Femur (tissue), 1 donor: ENCODE measurements at regions not wholly inside any gene's neighbourhood (a gene's known extent, or its start where the extent isn't known, plus 50 kb on each side); places are given as distances from the start of the nearest gene placed in this dataset.
"Not testable (repeated sequence)": the region's sequence is repeated elsewhere in the genome, so short reads cannot be mapped to it uniquely, and the experiment has no call there.

Source experiments
- DNase-seq: peaks from one replicate; pipeline ENCODE4 v3.0.0-alpha.2; 2017

- no peak for DNase-seq
Observed at GRCh38 chr7:119647286-119647685, 625.7 kb upstream of the KCND2 start.

- not testable (repeated sequence) for DNase-seq
Observed at GRCh38 chr7:119648752-119649151, 624.2 kb upstream of the KCND2 start.

DNA sequence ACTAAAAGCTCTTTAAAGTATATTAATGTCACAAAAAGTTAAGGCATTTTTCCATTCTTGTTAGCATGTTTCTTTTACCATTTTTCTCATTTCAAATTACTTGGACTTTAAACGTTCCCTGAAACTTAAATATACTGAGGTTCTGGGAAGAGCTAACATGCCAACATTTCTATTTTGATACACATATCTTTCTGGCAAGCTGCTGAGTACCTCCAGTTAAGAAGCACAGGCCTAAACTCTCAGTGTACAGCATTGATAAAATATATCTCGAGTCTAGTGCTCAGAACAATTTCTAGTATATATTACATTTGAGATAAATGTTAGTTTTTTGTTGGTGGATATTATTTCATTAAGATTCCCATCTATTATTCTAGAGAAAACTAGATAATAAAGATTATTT, 612.9 kb upstream of the KCND2 start:
- no peak for DNase-seq

DNA sequence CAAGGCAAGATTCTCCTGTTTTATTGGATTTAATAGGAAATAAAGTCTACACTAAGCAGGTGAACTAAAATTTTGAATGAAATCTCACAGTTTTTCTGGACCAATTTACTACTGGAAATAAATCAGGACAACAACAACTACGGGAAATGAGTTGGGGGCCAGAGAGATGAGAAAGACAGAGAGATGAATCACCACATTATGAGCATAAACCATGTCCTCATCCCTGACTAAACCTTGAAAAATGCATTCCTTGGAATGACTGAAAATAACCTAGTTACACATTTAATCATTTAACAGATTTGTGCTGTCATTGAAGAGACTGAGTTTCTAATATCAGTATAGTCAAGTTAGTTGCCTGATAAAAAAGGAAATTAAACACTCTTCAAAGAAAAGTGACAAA, 608.4 kb upstream of the KCND2 start:
- DNase-seq: no peak

DNA sequence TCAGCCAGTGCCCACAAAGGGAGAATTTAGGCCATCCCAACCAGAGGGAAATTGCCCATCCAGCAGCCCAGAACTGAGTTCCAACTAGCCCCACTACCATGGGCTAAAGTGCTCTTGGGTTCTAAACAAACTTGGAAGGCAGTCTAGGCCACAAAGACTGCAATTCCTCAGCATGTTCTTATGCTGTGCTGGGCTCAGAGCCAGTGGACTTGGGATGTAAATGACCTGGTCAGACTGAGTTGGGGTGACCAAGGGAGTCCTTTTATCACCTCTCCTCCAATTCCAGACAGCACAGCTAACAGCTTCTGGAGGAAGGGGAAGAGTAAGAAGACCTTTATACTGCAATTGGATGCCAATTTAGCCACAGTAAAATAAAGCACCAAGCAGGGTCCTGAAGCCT, 607.2 kb upstream of the KCND2 start:
- DNase-seq: no peak

- no peak for DNase-seq
Observed at GRCh38 chr7:119681336-119681735, 591.6 kb upstream of the KCND2 start.

DNA sequence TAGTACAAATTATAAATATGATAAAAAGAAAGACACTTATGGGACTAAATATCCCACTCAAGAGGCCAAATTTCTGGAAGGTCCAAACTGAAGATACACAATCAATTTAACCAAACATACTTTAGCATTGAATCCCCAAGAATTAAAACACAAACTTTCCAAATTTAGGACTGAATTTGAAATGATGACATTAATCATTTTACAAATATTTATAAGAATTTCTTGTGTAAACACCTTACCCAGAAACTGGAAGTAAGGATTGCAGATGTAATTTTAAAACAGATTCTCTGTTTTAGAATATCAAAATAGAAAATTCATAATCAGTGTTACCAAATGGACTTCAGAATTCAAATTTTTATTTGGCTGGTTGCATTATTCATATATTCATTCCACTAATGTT, 588.2 kb upstream of the KCND2 start:
- no peak for DNase-seq

DNA sequence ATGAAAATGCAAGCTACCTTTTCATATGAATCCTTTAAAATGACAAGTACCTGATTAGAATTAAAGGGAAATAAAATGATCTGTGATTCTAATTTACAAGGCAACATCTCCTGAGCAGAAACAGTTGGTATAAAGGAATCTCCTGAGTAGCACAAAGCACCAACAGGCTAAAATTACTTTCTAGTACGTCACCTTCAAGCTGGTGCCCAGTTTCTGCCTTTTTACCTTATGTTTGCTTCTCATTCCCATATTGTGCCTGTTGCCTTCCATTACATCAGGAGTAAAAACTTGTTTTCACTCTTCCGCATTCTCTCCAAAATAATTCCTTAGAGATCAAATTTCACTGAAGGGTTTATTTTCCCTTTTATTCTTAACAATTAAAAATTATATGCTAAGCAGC, 587.1 kb upstream of the KCND2 start:
- no peak for DNase-seq

DNA sequence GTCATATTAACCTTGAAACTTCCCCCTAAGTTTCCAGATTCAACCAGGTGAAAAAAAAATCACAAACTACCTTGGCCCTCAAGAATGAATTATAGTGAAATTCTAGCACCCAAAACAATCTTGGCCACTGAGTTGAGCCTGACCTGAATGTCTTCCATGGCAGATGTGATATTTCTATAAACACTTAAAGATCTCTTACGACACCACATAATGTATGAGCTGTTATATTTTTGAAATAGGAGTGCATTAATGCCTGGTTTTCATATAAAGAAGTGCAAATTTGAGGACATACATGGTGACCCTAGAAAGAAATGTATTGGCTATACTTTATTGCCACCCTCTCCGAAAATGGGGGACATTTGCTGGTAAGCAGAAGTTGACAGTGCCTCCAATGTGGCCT, 584.1 kb upstream of the KCND2 start:
- DNase-seq: no peak

DNA sequence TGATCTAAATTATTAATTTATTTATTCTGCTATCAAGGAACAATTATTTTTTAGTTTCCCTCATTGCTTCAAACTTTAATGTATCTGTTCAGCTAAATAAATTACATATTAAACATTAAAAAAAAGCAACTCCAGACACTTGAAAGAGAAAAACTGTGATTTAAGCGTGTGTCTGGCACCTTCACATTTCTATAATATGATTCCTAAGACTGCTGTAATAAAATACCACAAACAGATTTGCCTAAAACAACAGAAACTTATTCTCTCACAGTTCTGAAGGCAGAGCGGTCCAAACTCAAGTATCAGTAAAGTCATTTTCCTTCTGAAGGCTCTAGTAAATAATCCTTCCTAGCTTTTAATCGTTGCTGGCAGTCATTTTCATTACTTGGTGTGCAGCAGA, 580.4 kb upstream of the KCND2 start:
- DNase-seq: no peak

DNA sequence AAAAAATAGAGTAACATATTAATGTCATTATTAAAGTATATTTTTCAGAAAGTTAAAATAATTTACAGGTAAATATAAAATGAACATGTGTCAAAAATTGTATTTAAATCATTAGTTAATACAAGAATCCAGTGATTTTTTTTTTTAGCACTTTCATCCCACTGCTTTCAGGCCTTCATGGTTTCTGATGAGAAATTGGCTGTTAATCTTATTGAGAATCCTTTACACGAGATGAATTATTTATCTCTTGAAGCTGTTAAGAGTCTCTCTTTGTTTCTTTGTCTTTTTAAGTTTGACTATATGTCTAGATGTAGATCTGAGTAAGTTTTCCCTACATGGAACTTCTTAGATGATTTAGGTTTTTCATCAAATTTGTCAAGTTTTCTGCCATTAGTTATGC, 578.5 kb upstream of the KCND2 start:
- DNase-seq: no peak

GRCh38 chr7:119696336-119696735, 576.6 kb upstream of the KCND2 start:
- no peak for DNase-seq

- no peak for DNase-seq
Observed at GRCh38 chr7:119703895-119704294, 569.1 kb upstream of the KCND2 start.

DNA sequence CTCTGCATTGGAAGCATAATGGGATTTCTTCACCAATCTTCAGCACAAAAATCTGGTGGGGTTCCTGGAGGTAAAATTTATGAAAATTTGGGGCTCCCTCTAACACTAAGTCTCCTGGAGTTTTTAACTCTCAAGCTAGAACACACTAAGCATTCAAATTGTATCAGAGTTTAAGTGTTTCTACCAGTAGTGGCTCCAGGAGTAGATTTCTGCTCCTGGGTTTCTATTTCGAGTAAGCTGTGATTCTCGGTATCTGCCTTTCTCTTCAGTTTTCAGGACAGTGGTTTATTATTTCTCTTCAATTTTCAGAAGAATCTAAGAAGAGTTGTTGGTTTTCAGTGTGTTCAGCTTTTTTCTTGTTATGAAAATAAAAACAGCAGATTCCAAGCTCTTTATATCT, 566.4 kb upstream of the KCND2 start:
- no peak for DNase-seq

- no peak for DNase-seq
Observed at GRCh38 chr7:119708891-119709290, 564.1 kb upstream of the KCND2 start.

DNA sequence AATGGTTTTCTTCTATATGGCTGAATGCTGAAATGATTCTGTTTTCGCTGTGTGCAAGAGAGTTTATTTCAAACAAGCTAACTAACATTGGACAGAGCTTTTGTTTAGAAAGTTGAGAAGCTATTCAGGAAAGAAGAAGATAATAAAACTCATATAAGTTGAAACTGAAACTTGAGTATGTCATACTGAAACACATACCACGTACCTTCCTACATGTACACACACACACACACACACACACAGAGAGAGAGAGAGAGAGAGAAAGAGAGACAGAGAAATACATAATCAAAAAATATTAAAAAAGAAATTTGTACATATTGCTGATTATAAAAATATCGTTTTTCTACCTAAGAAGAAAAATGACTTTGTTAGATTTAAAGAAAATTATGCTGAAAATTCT, 561.9 kb upstream of the KCND2 start:
- no peak for DNase-seq

- no peak for DNase-seq
Observed at GRCh38 chr7:119712886-119713462, 560.0 kb upstream of the KCND2 start.

DNA sequence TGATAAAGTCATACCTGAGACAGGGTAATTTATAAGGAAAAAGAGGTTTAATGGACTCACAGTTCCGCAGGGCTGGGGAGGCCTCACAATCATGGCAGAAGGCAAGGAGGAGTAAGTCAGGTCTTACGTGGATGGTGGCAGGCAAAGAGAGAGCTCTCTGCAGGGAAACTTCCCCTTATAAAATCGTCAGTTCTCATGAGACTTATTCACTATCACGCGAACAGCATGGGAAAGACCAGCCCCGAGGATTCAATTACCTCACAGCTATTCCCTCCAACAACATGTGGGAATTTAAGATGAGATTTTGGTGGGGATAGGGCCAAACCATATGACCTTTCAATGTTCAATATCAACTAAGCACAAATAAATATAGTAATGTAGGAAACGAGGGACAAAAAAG, 559.4 kb upstream of the KCND2 start:
- no peak for DNase-seq

- no peak for DNase-seq
Observed at GRCh38 chr7:119720541-119720940, 552.4 kb upstream of the KCND2 start.

DNA sequence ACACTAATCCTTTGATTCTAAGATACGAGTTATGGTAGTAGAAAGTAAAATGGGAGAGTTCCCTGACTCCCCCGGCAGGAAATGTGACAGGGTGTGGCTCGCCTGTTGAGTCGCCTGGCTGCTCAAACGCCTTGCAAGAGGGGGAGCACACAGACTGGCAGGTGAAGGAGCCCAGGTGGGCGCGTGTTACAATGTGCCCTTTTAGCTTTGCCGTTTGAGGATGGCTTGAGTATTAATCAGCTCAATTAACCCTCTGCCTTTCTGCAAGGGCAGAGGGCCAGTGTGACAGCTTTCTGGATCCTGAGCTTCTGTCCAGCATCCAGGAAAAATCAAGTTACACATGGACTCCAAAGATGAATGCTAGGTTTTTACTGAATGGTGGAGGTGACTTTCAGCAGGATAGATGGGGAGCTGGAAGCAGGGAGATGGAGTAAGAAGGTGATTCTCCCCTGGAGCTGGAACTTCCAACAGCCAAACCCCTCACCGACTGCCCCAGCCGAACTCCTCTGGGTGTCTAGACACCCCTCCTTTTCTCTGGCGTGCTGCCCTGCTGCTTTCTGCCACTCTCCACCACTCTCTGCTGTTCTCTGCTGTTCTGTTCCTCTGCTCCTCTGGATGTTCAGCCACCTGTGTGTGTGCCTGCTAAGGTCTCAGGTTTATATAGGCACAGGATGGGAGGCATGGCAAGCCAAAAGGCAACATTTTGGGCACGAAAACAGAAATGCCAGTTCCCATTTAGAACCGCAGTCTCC, 548.8 kb upstream of the KCND2 start:
- DNase-seq: no peak

GRCh38 chr7:119733127-119733879, 539.7 kb upstream of the KCND2 start:
- DNase-seq: no peak

DNA sequence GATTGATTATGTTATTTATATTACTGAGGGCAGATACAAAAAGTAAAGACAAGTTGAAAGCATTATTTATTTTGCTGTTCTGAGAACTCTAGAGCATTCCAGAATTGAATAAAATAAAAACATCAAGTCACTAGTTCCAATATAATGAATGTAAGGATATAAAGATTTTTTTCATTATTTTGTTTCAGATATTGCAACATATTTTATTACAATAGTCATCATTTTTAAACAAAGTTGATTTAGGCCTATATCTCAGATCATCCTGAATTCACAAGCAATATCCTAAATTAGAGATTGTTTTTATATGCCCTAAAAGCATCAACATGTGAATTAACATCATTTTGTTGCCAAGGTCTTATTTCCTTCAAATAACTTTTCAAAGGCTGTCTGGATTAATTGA, 535.6 kb upstream of the KCND2 start:
- DNase-seq: no peak

DNA sequence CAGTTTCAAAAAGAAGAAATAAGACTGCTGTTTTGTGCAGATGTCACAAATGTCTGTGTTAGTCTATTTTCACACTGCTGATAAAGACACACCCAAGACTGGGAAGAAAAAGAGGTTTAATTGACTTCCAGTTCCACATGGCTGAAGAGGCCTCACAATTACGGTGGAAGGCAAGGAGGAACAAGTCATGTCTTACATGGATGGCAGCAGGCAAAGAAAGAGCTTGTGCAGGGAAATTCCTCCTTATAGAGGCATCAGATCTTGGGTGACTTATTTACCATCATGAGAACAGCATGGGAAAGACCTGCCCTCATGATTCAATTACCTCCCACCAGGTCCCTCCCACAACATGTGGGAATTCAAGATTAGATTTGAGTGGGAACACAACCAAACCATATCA, 527.7 kb upstream of the KCND2 start:
- not testable (repeated sequence) for DNase-seq

DNA sequence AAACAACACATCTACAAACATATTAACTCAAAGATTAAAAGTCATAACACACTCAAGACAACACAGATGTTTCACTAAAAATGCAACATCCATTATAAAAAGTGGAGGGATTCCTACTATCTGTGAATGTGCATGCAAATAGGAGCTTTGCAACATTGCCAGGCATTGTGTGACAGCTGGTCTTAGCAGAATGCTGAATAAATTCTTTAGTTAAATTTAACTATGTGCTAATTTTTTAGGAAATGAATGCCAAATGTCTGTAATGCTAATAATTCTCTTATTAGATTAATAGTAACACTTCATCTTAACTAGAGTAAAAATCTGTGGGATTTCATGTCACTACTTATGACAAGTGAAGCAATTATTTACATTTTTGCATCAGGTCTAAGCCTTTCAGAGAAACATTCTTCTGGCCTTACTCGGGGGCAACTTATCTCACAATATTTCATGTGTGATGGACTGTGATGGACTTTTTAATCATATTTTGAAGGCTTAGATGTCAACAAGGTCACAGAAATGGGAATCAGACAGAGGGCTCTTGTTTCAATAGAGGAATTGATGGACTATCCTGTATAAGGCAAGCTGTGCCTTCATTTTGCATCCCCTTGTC, 524.6 kb upstream of the KCND2 start:
- no peak for DNase-seq
